H1 (cell line): ENCODE measurements at regions not wholly inside any gene's neighbourhood (a gene's known extent, or its start where the extent isn't known, plus 50 kb on each side); places are given as distances from the start of the nearest gene placed in this dataset.

Experiments
- CTCF ChIA-PET: fragments of 300-600 bp; sonication (Branson Sonifier 250); formaldehyde crosslinking; loops from one replicate; lab custom pipeline; 2021; ENCODE audit not compliant: partially characterized antibody; lab: Charles Lee
- POLR2A ChIA-PET: fragments of 300-600 bp; sonication (Branson Sonifier 250); formaldehyde crosslinking; loops from one replicate; lab custom pipeline; 2021; ENCODE audit warnings: inconsistent platforms; ENCODE audit not compliant: partially characterized antibody; lab: Charles Lee
- DNase-seq, 2 experiments: peaks; one replicate each; pipeline versions ENCODE4 v3.0.0 to v3.0.0-alpha.2; 2010 to 2022; ENCODE audit warnings: low spot score in 2 of 2, low read depth in 1 of 2, mixed read lengths in 1 of 2
- FAIRE-seq: peaks from 2 replicates; lab custom pipeline; 2011; peaks lifted over from hg19 to GRCh38; lab: Jason Lieb, UNC
- H2AFZ ChIP-seq: 2 replicates; pipeline ENCODE4 v1.8.1; 2012; ENCODE audit warnings: low read length, inconsistent platforms
- H2AK5ac ChIP-seq: 2 replicates; pipeline ENCODE4 v1.6.1; 2013; ENCODE audit warnings: low read depth, low read length
- H2BK120ac ChIP-seq: replicated peaks from 2 replicates; pipeline ENCODE3; 2013; ENCODE audit warnings: low read depth, low read length, inconsistent platforms
- H2BK12ac ChIP-seq: 2 replicates; pipeline ENCODE4 v1.6.1; 2013; ENCODE audit warnings: low read depth, low read length
- H2BK15ac ChIP-seq: 2 replicates; pipeline ENCODE4 v1.6.1; 2013; ENCODE audit warnings: low read length
- H2BK20ac ChIP-seq: 2 replicates; pipeline ENCODE4 v1.6.1; 2013; ENCODE audit warnings: low read length
- H2BK5ac ChIP-seq: 2 replicates; pipeline ENCODE4 v1.6.1; 2013; ENCODE audit warnings: low read depth, low read length
- H3K14ac ChIP-seq: 2 replicates; pipeline ENCODE4 v1.6.1; 2013; ENCODE audit warnings: inconsistent platforms; ENCODE audit not compliant: insufficient read length
- H3K18ac ChIP-seq: 2 replicates; pipeline ENCODE4 v1.6.1; 2013; ENCODE audit warnings: low read length; ENCODE audit errors: extremely low read depth
- H3K23ac ChIP-seq: 2 replicates; pipeline ENCODE4 v1.6.1; 2013; ENCODE audit warnings: inconsistent platforms; ENCODE audit not compliant: insufficient read length
- H3K23me2 ChIP-seq: 2 replicates; pipeline ENCODE4 v1.6.1; 2013; ENCODE audit warnings: low read depth, low read length
- H3K27ac ChIP-seq: 2 replicates; pipeline ENCODE4 v1.6.1; 2011; ENCODE audit warnings: low read depth, low read length, inconsistent platforms
- H3K27me3 ChIP-seq, 4 experiments: replicated peaks in 1 of 4; 1 replicate in 1 of 4; 2 replicates in 3 of 4; pipeline versions ENCODE4 v1.6.1 to v1.8.1; 2011 to 2013; ENCODE audit warnings: low read length in 3 of 4, mild to moderate bottlenecking in 3 of 4, inconsistent platforms in 2 of 4, mixed read lengths in 2 of 4, moderate library complexity in 1 of 4; ENCODE audit not compliant: control insufficient read depth in 3 of 4, insufficient read depth in 3 of 4; ENCODE audit errors: extremely low read depth in 1 of 4
- H3K36me3 ChIP-seq, 4 experiments: 2 replicates each; pipeline versions ENCODE4 v1.6.1 to v1.8.1; 2011 to 2013; ENCODE audit warnings: mild to moderate bottlenecking in 4 of 4, low read length in 3 of 4, moderate library complexity in 2 of 4, control low read depth in 1 of 4, inconsistent platforms in 1 of 4; ENCODE audit not compliant: insufficient read depth in 4 of 4, control insufficient read depth in 2 of 4
- H3K4ac ChIP-seq: replicated peaks from 2 replicates; pipeline ENCODE3; 2013; ENCODE audit warnings: low read length, low read depth, mixed read lengths, inconsistent platforms; ENCODE audit not compliant: insufficient read length
- H3K4me1 ChIP-seq, 4 experiments: replicated peaks in 1 of 4; 1 replicate in 1 of 4; 2 replicates in 3 of 4; pipeline versions ENCODE4 v1.6.1 to v1.8.1; 2011 to 2013; ENCODE audit warnings: low read length in 3 of 4, inconsistent platforms in 2 of 4, mixed read lengths in 1 of 4; ENCODE audit not compliant: insufficient read depth in 4 of 4, control insufficient read depth in 3 of 4
- H3K4me2 ChIP-seq, 2 experiments: 2 replicates each; pipeline versions ENCODE4 v1.6.1 to v1.8.1; 2011 to 2013; ENCODE audit warnings: low read depth in 2 of 2, low read length in 2 of 2, control low read depth in 1 of 2, inconsistent platforms in 1 of 2, mild to moderate bottlenecking in 1 of 2; ENCODE audit not compliant: insufficient read depth in 1 of 2
- H3K4me3 ChIP-seq, 4 experiments: fragments of 200-600, 300-600 bp in 1 of 4; sonication (generic), shearing (Covaris generic), sonication (Bioruptor Twin) in 1 of 4; 2 replicates each; pipeline versions ENCODE4 v1.5.1 to v1.8.1; 2011 to 2016; ENCODE audit warnings: low read length in 4 of 4, low read depth in 3 of 4, control low read depth in 2 of 4, inconsistent platforms in 2 of 4, mild to moderate bottlenecking in 2 of 4, mixed read lengths in 1 of 4, moderate library complexity in 1 of 4; ENCODE audit not compliant: insufficient read depth in 2 of 4; ENCODE audit errors: extremely low read depth in 1 of 4
- H3K56ac ChIP-seq: replicated peaks from 2 replicates; pipeline ENCODE3; 2013; ENCODE audit warnings: low read depth, mild to moderate bottlenecking, mixed read lengths, low read length, inconsistent platforms; ENCODE audit not compliant: insufficient read length
- H3K79me1 ChIP-seq: 2 replicates; pipeline ENCODE4 v1.6.1; 2013; ENCODE audit warnings: low read depth, low read length, control low read depth
- H3K79me2 ChIP-seq, 2 experiments: 2 replicates each; pipeline versions ENCODE4 v1.6.1 to v1.8.1; 2012 to 2013; ENCODE audit warnings: low read length in 2 of 2, mild to moderate bottlenecking in 2 of 2, inconsistent platforms in 1 of 2; ENCODE audit not compliant: insufficient read depth in 2 of 2, control insufficient read depth in 1 of 2
- H3K9ac ChIP-seq, 4 experiments: replicated peaks in 1 of 4; 1 replicate in 1 of 4; 2 replicates in 3 of 4; pipeline versions ENCODE4 v1.6.1 to v1.8.1; 2011 to 2013; ENCODE audit warnings: low read depth in 3 of 4, low read length in 3 of 4, control low read depth in 2 of 4, mild to moderate bottlenecking in 2 of 4, moderate library complexity in 2 of 4, inconsistent platforms in 1 of 4; ENCODE audit errors: extremely low read depth in 1 of 4
- H3K9me3 ChIP-seq, 2 experiments: 2 replicates each; pipeline versions ENCODE4 v1.6.1 to v1.8.1; 2012 to 2013; ENCODE audit warnings: mild to moderate bottlenecking in 2 of 2, moderate library complexity in 2 of 2, control low read depth in 1 of 2, inconsistent platforms in 1 of 2, low read depth in 1 of 2, low read length in 1 of 2, mixed read lengths in 1 of 2; ENCODE audit not compliant: insufficient read depth in 2 of 2
- H4K20me1 ChIP-seq, 2 experiments: replicated peaks in 1 of 2; 2 replicates each; pipeline versions ENCODE3 to v1.8.1; 2011 to 2013; ENCODE audit warnings: inconsistent platforms in 2 of 2, low read length in 2 of 2, mild to moderate bottlenecking in 1 of 2; ENCODE audit not compliant: insufficient read depth in 2 of 2, control insufficient read depth in 1 of 2
- H4K5ac ChIP-seq: 2 replicates; pipeline ENCODE4 v1.6.1; 2013; ENCODE audit warnings: low read length, low read depth, mixed read lengths, inconsistent platforms; ENCODE audit not compliant: insufficient read length
- H4K8ac ChIP-seq: 2 replicates; pipeline ENCODE4 v1.8.0; 2013; ENCODE audit warnings: mild to moderate bottlenecking, moderate library complexity, low read length, inconsistent platforms; ENCODE audit not compliant: insufficient read depth; ENCODE audit errors: extremely low read depth
- H4K91ac ChIP-seq: replicated peaks from 2 replicates; pipeline ENCODE3; 2013; ENCODE audit warnings: low read length, mixed read lengths, inconsistent platforms; ENCODE audit not compliant: insufficient read length
- HDAC2 ChIP-seq, 2 experiments: fragments of 300-600 bp in 1 of 2; sonication (generic) in 1 of 2; IDR thresholded peaks; 2 replicates each; pipeline ENCODE4 v1.6.1; 2011 to 2012; ENCODE audit warnings: low read depth in 2 of 2, low read length in 2 of 2, mild to moderate bottlenecking in 2 of 2, moderate library complexity in 2 of 2, borderline replicate concordance in 1 of 2, inconsistent platforms in 1 of 2
- HDAC6 ChIP-seq: IDR thresholded peaks from one replicate; pipeline ENCODE4 v1.7.1; 2012; ENCODE audit warnings: low read depth, mild to moderate bottlenecking, inconsistent platforms, low read length, moderate library complexity
- KDM5A ChIP-seq: fragments of 200-600 bp; IDR thresholded peaks from 2 replicates; pipeline ENCODE4 v1.7.1; 2012; ENCODE audit warnings: mild to moderate bottlenecking, low read length, inconsistent platforms, mixed read lengths
- NRF1 ChIP-seq: IDR thresholded peaks from 2 replicates; pipeline ENCODE4 v1.6.1; 2011; ENCODE audit warnings: mild to moderate bottlenecking, low read depth, low read length, improper control_type of control experiment
- POU5F1 ChIP-seq: IDR thresholded peaks from 2 replicates; pipeline ENCODE4 v1.6.1; 2011; ENCODE audit warnings: low read depth, mild to moderate bottlenecking, low read length, moderate library complexity
- RAD21 ChIP-seq, 2 experiments: IDR thresholded peaks in 1 of 2; conservative IDR thresholded peaks in 1 of 2; 2 replicates each; pipeline ENCODE4 v1.6.1; 2011; ENCODE audit warnings: low read depth in 2 of 2, low read length in 2 of 2, improper control_type of control experiment in 1 of 2, inconsistent platforms in 1 of 2, mild to moderate bottlenecking in 1 of 2, moderate library complexity in 1 of 2
- RNF2 ChIP-seq: fragments of 200-900, 300-1000 bp; sonication (generic); IDR thresholded peaks from 2 replicates; pipeline ENCODE4 v1.7.1; 2016; ENCODE audit warnings: borderline replicate concordance, low read depth, mild to moderate bottlenecking, antibody characterized with exemption, low read length; ENCODE audit not compliant: poor library complexity, severe bottlenecking; ENCODE audit errors: missing control alignments
- SAP30 ChIP-seq: fragments of 300-600 bp; sonication (generic); IDR thresholded peaks from 2 replicates; pipeline ENCODE4 v1.7.1; 2012; ENCODE audit warnings: low read length, moderate library complexity, mild to moderate bottlenecking, inconsistent platforms; ENCODE audit not compliant: insufficient read depth, insufficient replicate concordance
- SP4 ChIP-seq: IDR thresholded peaks from 2 replicates; pipeline ENCODE4 v1.6.1; 2012; ENCODE audit warnings: low read length, inconsistent platforms
- TAF7 ChIP-seq: optimal IDR thresholded peaks from 2 replicates; pipeline ENCODE3; 2011; ENCODE audit warnings: low read depth, mild to moderate bottlenecking, inconsistent platforms, low read length, moderate library complexity, borderline replicate concordance
- TBP ChIP-seq: IDR thresholded peaks from 2 replicates; pipeline ENCODE4 v1.6.1; 2011; ENCODE audit warnings: low read depth, low read length, improper control_type of control experiment
- ZNF274 ChIP-seq: IDR thresholded peaks from 2 replicates; pipeline ENCODE4 v1.7.0; 2012; ENCODE audit warnings: low read length, borderline replicate concordance; ENCODE audit errors: extremely low read depth
- WGBS, 2 experiments: shearing (Covaris generic) in 1 of 2; methylation state at CpG; one replicate each; pipeline versions ENCODE4 v1.1.6 to v1.1.7; 2013 to 2015; ENCODE audit warnings: low lambda C conversion rate in 2 of 2, mixed read lengths in 2 of 2, inconsistent platforms in 1 of 2, low coverage in 1 of 2, missing lambda C conversion rate in 1 of 2; ENCODE audit not compliant: insufficient replicate concordance in 2 of 2, insufficient coverage in 1 of 2, insufficient read length in 1 of 2; ENCODE audit errors: extremely low coverage in 1 of 2, missing lambda C conversion rate in 1 of 2; 5-methylcytosine and 5-hydroxymethylcytosine counted together
- TF ChIP-seq, protein P1 (sequence below): IDR thresholded peaks from 2 replicates; pipeline ENCODE4 v1.6.1; 2011; ENCODE audit warnings: low read depth, mild to moderate bottlenecking, low read length; ENCODE audit not compliant: insufficient read depth

DNA sequence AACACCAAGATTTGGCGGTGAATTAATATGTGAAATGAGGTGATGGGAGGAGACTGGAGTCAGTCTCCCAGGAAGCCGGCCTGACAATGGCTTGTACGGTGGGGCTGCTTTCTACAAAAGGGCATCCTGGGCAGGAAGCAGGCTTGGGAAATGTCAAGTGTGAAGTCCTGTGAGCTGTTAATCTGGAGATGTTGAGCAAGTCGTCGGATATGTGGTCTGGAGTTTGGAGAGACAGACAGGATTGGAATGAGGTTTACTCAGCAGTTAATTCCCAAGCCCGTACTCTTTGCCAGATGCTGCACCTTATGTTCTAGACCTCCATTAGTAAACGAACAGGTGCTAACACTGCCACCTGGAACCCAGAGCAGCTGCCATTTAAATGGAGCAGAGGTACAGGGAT is 107.7 kb upstream of the FOXC1 start:
- no peak overlapping the region for H3K9ac ChIP-seq
- H3K79me1 ChIP-seq = no peaks in the 10 kb centered on the region
- no peaks in the 10 kb centered on the region for H3K23me2 ChIP-seq
- no peaks in the 10 kb centered on the region for H3K79me2 ChIP-seq
- H4K8ac ChIP-seq = no peak overlapping the region
- ChIA-PET CTCF (interaction anchor here (0.6 kb wide), 1 partner anchor 1037 kb away, joined by 3 read pairs; no protein-coding TSS in a partner anchor), POLR2A (no interaction called here)
- no peak overlapping the region for H4K91ac ChIP-seq
- H3K4me1 ChIP-seq = peaks cover 3 to 16% (median 11%) of the 10 kb centered on the region in 4 experiments
- no peak overlapping the region for H2BK12ac ChIP-seq
- no peak overlapping the region for H2AK5ac ChIP-seq
- no peak overlapping the region for H3K4me3 ChIP-seq
- H3K27ac ChIP-seq = no peak overlapping the region
- FAIRE-seq (no peak), DNase-seq (no peak)
- 90% methylated on average over 7 of the region's 7 CpGs; no CpG with 5 or more reads in 1 of the 2 experiments for WGBS, 2 experiments
- H3K4ac ChIP-seq = no peak overlapping the region
- H3K9me3 ChIP-seq = no peaks in the 10 kb centered on the region
- no peaks in the 10 kb centered on the region for H4K20me1 ChIP-seq
- H3K18ac ChIP-seq = no peak overlapping the region
- H3K36me3 ChIP-seq = no peaks in the 10 kb centered on the region
- no peak overlapping the region for H2BK20ac ChIP-seq
- H3K4me2 ChIP-seq = no peak overlapping the region
- H4K5ac ChIP-seq = no peak overlapping the region
- no peaks in the 10 kb centered on the region for H3K27me3 ChIP-seq
- no peak overlapping the region for H3K14ac ChIP-seq
- no peak overlapping the region for H2BK5ac ChIP-seq
- no peak overlapping the region for H3K23ac ChIP-seq
- H2AFZ ChIP-seq = no peak overlapping the region
- H3K56ac ChIP-seq = no peak overlapping the region
- H2BK15ac ChIP-seq = no peak overlapping the region
- H2BK120ac ChIP-seq = no peak overlapping the region
- TF ChIP-seq, protein P1, sequence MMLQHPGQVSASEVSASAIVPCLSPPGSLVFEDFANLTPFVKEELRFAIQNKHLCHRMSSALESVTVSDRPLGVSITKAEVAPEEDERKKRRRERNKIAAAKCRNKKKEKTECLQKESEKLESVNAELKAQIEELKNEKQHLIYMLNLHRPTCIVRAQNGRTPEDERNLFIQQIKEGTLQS = no peak
- TF ChIP-seq TBP (no peak), ZNF274 (no peak), TAF7 (no peak), SAP30 (no peak), HDAC2 (IDR thresholded peaks at IDR 0.05; ENCODE audit: borderline replicate concordance in 1 of 2, low read depth in 2 of 2, low read length in 2 of 2) (no peak), KDM5A (no peak), RNF2 (no peak), RAD21 (IDR thresholded peaks at IDR 0.05 in 1 of 2, conservative IDR thresholded peaks at IDR 0.05 in 1 of 2; ENCODE audit: low read depth in 2 of 2, low read length in 2 of 2) (no peak), SP4 (no peak), HDAC6 (no peak), POU5F1 (no peak), NRF1 (no peak)
